ENCODE measurements at regions not wholly inside any gene's neighbourhood (a gene's known extent, or its start where the extent isn't known, plus 50 kb on each side); places are given as distances from the start of the nearest gene placed in this dataset.
"Not testable (repeated sequence)": the region's sequence is repeated elsewhere in the genome, so short reads cannot be mapped to it uniquely, and the experiment has no call there.

DNA sequence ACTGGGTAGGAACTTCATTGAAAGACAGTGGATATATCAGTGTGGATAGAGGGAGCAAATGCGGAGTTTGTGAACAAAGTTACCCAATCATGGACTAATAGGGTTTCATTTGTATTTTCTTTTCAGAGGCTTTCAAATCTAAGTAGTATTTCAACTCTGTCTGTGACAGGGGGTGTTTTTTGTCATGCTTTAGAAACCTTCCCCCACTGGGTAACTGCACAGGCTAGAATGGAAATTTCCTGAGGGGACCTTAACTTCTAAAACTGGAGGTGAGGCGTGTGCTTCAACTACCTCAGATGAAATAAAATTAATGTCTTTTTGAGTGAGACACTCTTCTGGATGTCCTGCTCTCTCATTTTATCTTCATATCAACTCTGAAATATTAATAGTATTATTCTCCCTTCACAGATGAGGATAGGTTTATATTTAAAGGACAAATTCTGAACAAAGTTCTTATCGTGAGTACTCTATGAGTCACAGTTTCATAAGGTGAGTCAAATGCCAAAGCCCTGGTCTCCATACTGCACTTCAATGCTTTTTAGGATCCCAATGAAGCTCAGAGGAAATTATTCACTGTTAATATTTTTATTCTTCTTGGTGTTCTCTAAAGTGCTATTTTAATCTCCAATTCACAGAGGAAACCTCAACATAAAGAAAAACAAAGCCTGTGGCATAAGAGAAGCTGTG is 770.6 kb downstream of the CCSER2 start:
- in situ Hi-C loops (cut with HindIII; ENCODE audit: low sequenced_read_pairs): no loop called here

DNA sequence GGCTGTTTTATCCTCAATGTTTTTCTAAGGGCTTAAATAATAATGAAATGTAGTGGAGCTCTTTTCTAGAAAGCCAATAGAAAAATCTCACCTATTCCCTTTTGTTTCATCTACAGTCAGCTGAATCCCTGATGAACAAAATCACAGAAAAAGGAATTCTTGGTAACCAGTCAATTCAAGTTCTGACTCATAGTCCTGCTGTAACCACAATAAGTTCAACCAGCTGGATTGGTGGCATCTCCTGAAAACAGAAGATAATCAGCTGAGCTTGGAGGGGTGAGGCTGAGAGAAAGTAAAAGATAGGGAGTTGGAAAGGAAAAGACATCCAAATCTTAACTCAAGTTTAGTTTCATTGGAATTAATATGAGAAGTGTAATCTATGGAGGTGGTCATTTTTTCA is 772.1 kb downstream of the CCSER2 start:
- in situ Hi-C loops (cut with HindIII; ENCODE audit: low sequenced_read_pairs): no loop called here

DNA sequence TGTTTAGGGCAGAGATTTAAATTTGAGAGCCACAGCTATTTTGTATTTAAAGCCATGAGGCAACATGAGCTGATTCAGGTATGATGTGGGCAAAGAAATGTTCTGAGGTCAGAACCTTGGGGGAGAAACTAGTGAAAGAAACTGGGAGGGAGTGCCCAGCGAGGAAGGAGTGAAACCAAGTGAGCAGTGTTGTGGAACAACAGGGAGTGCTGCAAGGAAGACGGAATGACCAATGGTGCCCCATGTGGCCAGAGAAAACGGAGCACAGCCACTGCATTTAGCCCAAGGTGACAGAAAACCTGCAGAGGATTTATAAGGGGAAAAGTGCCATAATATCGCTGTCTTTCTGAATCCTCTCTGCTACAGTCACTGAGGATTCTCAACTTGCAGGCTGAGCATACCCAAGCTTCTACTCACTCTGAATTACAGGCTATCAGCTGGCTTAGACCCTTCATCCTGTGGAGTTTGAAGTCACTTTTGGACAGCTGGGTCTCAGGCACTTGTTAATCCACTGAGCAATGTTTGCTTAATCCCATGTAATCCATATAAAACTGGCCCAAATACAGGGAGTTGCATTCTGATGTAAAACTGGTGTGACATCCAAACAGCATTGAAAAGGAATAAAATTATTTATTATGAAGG is 777.3 kb downstream of the CCSER2 start:
- in situ Hi-C loops (cut with HindIII; ENCODE audit: low sequenced_read_pairs): no loop called here

DNA sequence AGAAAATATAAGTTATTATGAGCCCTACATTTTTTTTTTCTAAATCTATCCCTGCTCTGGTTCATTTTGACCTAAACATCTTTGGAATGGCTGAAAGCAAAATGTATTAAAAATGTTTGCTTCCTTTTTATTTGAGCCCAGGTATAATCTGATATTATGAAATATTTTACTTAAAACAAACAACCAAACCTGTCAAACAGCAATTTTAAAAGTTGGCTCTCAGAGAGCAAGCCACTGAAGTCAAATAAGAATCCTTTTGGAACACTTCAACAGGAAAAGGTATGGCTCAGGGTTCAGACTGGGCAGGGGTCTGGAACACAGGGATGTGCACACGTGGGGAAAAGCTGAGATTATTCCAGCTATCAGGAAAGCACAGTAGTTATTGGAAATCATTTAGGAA is 782.9 kb downstream of the CCSER2 start:
- in situ Hi-C loops (cut with HindIII; ENCODE audit: low sequenced_read_pairs): no loop called here

DNA sequence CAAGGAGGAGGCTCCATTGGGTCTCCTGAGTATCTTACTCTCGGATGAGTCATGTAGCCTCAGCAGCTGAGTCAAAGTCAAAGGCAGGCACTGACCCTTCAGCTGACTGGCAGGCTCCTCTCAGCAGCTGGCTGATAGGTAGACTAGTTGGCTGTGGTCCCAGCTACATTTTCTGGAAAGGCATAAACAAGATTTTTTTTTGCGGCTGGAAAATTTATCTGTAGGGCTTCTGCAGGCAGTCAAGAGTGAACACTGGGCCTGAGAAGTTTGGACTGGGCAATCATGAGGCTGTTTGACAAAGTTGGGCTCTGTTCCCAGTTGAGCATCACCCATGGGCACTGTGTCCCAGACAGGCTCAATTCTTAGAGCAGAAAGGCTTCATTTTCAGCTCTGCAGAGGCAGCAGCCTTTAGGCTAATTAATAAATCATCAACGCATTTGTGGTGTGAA is 796.2 kb downstream of the CCSER2 start:
- in situ Hi-C loops (cut with HindIII; ENCODE audit: low sequenced_read_pairs): no loop called here

DNA sequence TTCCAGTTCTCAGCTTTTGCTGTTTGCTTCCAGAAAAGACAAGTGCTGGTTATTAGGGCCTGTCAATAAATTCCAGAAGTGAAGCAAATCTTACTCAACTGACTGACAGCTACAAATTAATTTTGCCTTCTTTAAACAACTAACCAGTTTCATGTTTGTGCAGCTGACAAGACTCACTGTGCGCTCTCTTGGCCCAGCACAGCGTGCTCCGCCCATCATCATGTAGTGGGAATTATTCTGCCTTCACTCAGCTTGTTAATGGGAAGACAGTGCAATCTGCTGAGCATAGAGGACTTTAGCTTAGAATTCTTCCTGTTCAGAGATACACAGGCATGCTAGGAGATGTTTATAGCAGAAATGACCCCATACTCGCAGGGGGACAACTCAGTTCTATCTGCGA is 808.9 kb downstream of the CCSER2 start:
- in situ Hi-C loops (cut with HindIII; ENCODE audit: low sequenced_read_pairs): no loop called here

DNA sequence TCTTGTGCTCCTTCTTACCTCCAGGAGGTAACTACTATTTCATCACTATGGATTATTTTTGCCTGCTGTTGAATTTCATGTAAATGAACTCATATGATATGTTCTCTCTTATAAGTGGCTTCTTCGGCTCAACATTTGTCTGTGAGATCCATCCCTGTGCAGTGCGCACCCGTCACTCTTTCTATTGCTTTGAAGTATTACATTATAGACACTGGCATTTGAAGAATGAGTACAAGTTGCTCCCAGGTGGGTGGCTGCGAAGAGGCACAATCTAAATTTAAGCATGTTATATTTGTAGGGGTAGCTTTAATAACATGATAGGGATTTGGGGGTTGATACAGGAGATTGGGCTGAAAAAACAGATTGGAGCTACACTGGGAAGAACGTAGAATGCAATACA is 809.7 kb downstream of the CCSER2 start:
- in situ Hi-C loops (cut with HindIII; ENCODE audit: low sequenced_read_pairs): no loop called here

DNA sequence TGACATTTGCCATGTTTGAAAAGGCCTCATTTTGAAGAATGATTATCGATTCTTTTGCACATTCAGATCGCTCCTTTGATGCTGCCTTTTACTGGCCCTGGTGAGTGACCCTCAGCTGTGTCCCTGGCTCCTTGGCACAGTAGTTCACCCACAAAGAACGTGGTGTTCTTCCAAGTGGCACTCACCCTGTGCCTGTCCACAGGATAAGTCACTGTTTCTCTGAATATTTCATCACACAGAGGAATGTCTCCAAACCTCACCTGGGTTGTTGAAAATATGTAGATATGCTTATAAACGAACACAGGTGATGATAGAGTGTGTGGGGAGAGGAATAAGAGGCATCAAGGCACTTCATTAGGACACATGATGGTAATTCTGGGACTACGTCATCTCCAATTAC is 810.7 kb downstream of the CCSER2 start:
- in situ Hi-C loops (cut with HindIII; ENCODE audit: low sequenced_read_pairs): no loop called here

DNA sequence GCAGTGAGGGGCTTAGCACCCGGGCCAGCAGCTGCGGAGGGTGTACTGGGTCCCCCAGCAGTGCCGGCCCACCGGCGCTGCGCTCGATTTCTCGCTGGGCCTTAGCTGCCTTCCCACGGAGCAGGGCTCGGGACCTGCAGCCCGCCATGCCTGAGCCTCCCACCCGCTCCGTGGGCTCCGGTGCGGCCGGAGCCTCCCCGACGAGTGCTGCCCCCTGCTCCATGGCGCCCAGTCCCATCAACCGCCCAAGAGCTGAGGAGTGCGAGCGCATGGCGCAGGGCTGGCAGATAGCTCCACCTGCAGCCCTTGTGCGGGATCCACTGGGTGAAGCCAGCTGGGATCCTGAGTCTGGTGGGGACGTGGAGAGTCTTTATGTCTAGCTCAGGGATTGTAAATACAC is 813.1 kb downstream of the CCSER2 start:
- in situ Hi-C loops (cut with HindIII; ENCODE audit: low sequenced_read_pairs): not testable (repeated sequence)

DNA sequence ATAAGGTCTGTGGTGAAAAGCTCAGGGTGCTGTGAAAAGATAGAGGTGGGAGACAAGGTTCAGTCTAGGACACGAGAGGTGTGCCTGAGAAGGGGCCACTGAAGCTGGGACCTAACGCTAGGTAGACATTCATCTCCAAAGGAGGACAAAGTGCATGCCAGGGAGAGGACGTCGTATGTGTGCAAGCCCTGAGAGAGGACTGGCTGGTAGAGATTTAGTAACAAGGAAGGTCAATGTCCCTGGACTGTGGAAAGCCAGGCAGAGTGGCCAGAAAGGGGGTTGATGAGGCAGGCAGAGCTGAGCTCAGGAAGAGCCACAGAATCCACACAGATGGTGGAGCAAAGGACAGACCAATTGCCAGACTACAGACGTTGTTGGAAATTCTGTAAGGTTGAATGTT is 817.6 kb downstream of the CCSER2 start:
- in situ Hi-C loops (cut with HindIII; ENCODE audit: low sequenced_read_pairs): no loop called here

DNA sequence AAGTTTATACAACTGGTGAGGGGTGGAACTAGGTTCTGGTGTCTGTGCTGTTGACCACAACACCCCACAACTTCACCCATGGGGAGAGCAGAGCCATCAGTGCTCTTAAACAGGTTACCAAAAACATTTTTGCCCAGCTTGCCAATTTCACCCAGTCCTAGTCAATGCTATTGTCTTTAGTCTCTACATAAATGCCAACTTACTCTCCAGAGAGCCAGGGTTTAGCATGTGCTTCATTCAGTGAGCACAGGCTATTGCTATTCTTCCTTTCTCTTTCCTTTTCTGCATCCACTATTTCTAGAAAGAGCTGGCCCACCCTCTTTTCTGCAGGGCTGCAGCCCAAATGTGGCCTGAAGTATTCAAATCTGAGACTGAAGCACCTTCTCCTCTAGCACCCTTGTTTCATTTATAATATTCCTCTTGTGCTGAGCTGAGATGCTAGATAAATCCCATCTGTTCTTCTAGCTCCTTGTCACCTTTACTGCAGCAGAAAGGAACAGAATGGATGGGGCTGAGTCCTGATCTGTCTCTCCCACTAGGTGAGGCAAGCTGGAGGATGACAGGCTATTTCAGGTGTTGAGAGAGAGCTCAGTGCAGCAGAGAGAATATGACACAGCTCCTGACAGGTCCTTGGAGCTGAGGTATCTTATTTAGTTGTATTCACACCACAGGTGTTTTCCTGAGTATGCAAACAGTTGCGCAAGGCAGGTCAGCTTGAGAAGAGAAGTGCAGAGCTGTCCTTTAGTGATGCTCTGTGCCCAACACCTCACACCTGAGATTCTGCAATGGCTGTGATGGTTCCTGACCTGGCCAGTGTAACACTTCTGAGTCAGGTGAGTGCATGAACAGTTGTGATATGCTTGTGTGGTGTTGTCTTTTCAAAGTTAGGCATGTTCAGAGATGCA is 819.2 kb downstream of the CCSER2 start:
- in situ Hi-C loops (cut with HindIII; ENCODE audit: low sequenced_read_pairs): no loop called here

DNA sequence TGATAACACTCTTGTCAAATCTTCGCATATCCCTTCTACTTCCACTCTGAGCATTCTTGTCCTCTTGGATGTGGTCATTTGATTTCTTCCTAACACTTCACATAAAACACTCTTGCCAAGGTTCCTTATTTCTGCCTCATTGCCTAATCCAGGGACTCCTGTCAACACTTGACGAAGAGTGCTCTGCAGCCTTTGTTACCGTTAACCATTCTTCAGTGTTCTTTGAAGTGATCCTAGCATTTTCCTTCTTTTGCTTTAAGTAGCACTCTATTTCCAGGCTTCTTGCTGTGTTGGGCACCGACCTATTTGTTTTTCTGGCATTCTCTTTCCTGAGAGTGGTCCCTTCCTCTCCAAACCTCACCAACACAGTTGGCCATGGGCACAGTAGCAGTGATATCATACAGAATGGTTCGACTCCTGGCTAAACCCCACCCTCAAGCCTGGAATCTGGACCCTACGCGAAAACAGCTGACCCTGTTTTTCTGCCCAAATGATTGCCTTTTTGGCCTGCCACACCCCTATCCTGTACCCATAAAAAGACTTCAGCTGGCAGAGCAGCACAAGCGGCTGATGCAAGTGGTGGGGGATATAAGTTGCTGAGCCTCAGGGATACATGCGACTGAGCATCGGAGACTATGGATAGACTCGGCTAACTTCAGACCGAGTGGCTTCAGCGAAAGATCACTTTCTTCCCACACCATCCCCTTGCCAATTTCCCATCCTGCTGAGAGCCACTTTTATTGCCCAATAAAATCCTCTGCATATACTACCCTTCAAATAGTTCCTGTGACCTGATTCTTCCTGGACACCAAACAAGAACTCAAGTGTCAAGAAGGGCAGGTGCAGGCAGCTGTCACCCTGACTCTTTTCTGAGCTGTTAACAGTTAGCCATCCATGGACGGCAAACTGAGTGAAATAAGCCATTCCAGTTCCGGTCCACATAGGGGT is 820.6 kb downstream of the CCSER2 start:
- in situ Hi-C loops (cut with HindIII; ENCODE audit: low sequenced_read_pairs): no loop called here

DNA sequence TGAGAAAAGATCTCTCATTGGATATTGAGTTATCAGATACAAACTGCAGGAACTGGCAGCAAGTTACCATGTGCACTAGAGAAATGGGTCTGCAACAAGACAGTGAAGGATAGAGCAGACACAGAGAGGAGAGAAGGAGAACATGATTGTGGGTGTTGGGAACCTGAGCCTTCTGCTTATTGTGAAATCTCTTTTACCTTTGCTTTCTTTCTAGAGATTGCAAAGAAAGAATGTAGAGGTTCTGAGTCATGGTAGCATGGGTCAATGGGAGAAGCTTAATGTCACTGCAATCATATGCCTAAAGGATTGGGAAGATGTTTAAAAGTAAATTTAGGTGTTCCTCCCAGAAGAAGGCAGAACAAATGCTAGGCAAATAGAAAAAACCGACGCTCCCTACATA is 821.4 kb downstream of the CCSER2 start:
- in situ Hi-C loops (cut with HindIII; ENCODE audit: low sequenced_read_pairs): no loop called here

DNA sequence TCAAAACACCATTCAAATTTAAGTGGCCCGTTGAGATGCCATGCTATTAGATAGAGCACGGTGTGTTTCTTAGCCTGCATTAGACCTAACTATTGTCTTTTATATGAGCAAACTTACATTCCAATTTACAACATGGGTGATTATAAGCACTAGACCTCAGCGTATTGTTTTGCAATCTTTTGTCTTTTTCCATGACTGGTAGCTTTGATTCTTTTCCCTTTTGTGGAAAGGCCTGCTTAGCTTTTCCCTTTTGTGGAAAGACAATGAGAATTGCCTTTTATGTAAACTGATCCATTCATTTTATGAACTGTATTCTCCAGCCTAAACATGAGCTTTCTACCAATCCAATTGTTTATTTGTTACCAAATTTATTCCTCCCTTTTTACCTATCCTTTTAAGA is 823.1 kb downstream of the CCSER2 start:
- in situ Hi-C loops (cut with HindIII; ENCODE audit: low sequenced_read_pairs): no loop called here

DNA sequence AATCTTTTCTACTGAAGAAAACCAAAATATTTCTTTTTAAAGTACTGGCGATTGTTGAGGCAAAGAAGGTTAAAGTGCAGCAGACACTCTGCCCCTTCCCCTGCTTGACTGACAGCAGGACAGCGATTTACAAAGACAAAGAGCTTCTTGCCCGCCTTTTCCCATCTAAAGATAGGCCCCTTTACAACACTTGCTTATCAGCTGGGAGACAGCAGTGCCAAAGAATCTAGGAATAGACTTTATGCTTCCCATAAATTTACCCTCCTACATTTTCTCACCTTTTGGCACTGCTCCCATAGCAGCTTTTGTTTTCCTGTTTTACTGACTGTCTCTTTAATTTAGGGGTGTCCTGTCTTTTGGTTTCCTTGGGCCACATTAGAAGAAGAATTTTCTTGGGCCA is 824.1 kb downstream of the CCSER2 start:
- in situ Hi-C loops (cut with HindIII; ENCODE audit: low sequenced_read_pairs): no loop called here

DNA sequence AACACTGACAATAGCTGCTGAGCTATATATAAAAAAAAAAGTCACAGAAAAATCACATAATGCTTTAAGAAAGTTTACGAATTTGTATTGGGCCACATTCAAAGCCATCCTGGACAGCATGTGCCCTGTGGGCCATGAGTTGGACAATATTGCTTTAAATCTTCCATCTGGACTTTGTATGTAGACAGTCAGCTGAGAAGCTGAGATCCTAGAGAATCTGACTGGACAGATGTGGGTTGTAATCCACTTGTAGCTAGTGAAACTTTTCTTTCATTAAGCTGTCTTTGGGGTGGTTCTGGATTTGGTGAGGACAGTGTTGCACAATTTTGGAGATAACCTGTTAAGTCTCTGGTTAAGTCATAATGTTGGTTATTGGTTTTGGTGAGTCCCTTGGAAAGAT is 824.5 kb downstream of the CCSER2 start:
- in situ Hi-C loops (cut with HindIII; ENCODE audit: low sequenced_read_pairs): no loop called here

DNA sequence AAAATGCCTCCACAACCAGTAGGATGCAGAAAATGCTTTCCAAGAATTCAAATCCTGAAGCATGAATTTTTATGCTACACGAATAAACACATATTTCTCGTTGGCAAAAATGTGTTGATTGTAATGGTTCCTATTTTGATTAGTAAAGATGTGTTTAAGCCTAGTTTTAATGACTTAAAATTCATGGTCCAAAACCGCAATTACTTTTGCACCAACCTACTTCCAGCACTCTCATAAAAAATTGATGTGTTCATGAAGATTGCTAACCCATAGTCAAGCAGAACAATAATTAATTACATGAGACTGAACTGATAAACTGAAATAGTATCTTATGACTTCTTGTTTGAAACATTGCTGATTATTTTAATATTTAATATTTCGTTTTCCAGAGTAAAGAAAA is 828.8 kb downstream of the CCSER2 start:
- in situ Hi-C loops (cut with HindIII; ENCODE audit: low sequenced_read_pairs): no loop called here

DNA sequence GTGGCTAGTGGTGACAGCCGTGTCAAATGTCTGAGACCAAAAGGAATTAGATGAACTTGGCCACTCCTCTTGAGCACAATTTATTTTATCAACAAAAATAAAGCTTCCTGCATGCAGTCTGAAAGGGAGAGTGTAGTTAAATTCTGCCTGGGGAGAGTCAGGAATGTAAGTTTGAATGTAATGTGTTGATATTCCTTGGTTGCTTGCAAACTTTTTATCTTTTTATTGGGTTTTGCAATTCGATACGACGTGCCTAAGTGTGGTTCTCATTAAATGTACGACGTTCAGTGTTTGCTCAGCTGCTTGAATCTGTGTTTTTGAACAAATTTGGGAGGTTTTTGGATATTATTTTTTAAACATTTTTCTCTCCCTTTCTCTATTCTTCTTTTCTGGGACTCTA is 839.9 kb downstream of the CCSER2 start:
- in situ Hi-C loops (cut with HindIII; ENCODE audit: low sequenced_read_pairs): no loop called here

DNA sequence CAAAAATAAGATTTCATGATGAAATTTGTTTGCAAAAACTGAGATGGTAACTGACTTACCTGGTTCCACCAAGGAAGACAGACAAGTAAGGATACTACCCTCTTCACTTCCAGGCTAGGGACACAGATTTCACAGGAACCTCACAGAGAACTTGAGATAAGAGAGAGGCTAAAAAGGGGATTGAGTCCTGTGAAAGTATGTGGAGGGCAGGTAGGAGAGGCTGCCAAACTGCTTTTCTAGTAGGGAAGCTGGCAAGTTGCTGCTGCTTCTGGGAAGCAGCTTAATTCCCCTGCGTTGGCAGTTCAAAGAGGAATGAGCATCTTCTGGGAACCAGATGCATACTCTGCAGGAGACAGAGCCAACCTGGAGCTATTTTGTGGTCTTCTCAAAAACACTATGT is 841.6 kb downstream of the CCSER2 start:
- in situ Hi-C loops (cut with HindIII; ENCODE audit: low sequenced_read_pairs): no loop called here

DNA sequence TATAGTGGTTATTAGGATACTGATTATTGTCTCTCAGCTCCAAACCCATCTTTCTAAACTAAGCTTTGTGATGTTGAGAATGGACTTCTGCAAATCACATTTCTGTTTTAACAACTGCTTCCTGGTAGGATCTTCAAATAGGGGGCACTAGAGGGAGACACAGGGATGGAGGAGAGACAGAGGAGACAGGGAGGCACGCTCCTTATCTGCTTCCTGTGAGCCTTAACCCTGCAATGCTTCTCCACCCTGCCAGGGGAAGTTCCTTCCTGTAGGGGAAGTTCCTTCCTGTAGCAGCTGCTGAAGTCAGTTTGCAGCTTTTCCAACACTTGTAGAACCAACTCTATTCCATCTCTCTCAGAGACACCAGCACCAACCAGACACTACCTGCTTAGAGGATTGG is 847.2 kb downstream of the CCSER2 start:
- in situ Hi-C loops (cut with HindIII; ENCODE audit: low sequenced_read_pairs): no loop called here

DNA sequence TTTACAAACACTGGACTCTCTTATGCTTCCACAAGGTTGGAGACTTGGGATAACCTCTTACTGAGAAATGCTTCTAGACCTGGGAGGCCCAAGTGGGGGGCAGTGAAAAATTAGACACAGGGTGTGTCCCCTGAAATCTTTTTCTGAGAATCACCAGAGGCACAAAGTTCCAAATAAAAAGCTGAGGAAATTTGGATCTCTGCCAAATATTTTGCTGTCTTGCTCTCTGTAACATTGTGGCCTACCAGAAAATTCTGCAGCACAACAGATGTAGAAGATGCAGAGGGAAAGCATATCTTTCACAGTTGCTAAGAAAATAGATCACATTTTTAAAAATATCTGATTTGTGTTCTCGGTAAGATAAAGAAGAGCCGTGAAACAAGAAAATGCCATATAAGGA is 849.4 kb downstream of the CCSER2 start:
- in situ Hi-C loops (cut with HindIII; ENCODE audit: low sequenced_read_pairs): no loop called here

Data from endothelial cell of hepatic sinusoid (primary cell).